GM20000 (cell line): ENCODE measurements at regions not wholly inside any gene's neighbourhood (a gene's known extent, or its start where the extent isn't known, plus 50 kb on each side); places are given as distances from the start of the nearest gene placed in this dataset.
"Not testable (repeated sequence)": the region's sequence is repeated elsewhere in the genome, so short reads cannot be mapped to it uniquely, and the experiment has no call there.

Experiments used
- DNase-seq: peaks from one replicate; pipeline ENCODE4 v3.0.0; 2012; ENCODE audit warnings: low spot score
- CTCF ChIP-seq: IDR thresholded peaks from 2 replicates; pipeline ENCODE4 v1.5.1; 2012; ENCODE audit warnings: mild to moderate bottlenecking, control low read depth; ENCODE audit errors: extremely low read depth, missing control alignments

DNA sequence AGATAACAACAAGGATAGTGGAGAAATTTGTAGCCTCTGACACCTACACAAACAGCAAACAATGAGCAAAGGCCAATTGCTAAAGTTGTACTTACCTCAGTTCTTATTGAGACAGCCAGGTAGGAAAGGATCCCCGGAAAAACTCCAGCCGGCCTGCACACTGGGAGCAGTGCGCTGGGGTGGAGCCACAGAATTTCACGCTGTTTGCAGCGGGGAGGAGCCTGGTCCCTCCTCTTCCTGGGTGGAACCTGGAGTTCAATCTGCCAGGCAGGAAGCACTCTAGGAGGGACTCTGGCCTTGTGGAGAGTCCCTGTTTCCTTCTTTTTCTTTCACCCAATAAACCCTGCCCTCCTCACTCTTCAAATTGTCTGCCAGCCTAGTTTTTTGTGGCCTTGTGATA, 382.6 kb upstream of the TGIF2LX start:
- not testable (repeated sequence) for DNase-seq

DNA sequence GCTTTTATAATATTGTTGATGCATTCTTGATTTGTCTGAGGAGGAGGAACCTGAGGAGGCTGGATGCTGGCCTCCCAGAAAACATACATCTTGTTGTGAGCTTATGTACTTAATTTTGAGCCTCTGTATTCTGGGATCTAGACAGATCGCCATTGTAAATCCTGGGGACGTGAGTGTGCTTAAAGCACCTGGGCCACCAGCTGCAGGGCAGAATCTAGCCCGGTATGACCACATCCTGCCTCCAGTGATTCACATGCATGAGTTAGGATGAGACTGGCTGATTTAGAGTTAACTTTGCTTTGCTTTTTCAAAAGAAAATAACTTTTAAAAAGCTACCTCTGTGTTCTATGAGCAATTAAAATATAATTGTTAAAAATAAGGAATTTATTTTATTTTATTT, 364.6 kb upstream of the TGIF2LX start:
- DNase-seq, result not testable (repeated sequence)

DNA sequence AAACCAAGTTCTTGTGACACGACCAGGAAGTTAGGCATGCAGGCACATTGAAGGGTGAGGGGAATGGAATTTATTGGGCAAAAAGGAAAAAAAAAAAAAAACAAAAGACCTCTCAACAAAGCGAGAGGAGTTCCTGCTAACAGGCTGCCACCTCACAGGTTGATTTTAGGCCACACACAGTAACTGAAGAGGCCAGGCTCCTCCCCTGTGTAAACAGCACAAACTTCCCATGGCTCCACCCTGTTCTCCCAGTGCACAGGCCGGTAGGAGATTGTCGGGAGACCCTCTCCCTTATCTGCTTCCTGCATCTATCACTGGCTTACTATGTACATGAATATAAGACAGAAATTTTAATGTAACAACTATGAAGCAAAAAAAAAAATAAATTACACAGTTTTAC, 359.6 kb upstream of the TGIF2LX start:
- DNase-seq, result not testable (repeated sequence)

GRCh38 chrX:89563107-89563506, 358.6 kb upstream of the TGIF2LX start:
- not testable (repeated sequence) for DNase-seq

GRCh38 chrX:89567787-89568186, 353.9 kb upstream of the TGIF2LX start:
- not testable (repeated sequence) for DNase-seq

- not testable (repeated sequence) for DNase-seq
These were observed 339.8 kb upstream of the TGIF2LX start for GRCh38 chrX:89581868-89582267.

- DNase-seq, result not testable (repeated sequence)
These were observed 289.9 kb upstream of the TGIF2LX start for GRCh38 chrX:89631858-89632257.

DNA sequence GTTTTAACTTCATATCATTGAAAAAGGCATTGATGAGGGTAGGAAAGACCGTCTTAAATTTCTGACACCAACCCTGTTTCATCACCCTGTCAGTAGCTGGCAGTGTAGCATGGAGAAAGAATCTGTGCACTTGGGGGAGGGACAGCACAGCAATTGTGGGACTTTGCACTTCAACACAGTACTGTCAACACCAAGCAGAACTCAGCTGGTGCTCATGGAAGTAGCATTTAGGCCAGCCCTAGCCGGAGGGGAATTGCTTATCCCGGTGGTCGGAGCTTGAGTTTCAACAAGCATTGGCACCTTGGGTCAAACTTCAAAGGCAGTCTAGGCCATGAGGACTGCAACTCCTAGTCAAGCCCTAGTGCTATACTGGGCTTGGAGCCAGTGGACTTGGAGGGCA, 285.8 kb upstream of the TGIF2LX start:
- DNase-seq, result not testable (repeated sequence)

GRCh38 chrX:89658662-89659061, 263.0 kb upstream of the TGIF2LX start:
- not testable (repeated sequence) for DNase-seq

DNA sequence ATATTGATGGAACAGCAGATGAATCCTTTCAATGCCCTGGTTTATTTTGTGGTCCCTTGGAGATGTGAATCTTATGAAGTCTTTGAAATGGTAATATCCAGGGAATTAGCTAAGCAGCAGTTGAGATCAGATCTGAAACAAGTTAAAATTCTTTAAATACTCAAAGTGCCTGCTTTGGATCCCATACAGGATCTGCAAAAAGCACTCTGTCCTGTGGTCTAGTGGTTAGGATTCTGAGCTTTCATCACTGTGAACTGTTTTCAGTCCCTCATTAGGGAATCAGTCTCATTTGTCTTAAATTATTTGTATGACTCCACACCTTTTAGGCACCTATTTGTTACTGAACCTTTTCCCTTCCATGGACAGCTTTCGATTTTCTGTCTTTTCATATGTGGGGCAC, 215.2 kb upstream of the TGIF2LX start:
- not testable (repeated sequence) for DNase-seq

- not testable (repeated sequence) for DNase-seq
These were observed 214.3 kb upstream of the TGIF2LX start for GRCh38 chrX:89707363-89707927.

GRCh38 chrX:89734367-89734766, 187.3 kb upstream of the TGIF2LX start:
- DNase-seq, result not testable (repeated sequence)

- not testable (repeated sequence) for DNase-seq
These were observed 165.2 kb upstream of the TGIF2LX start for GRCh38 chrX:89756466-89756865.

GRCh38 chrX:89757767-89758166, 163.9 kb upstream of the TGIF2LX start:
- peak; percentile 9 for TF ChIP-seq CTCF
- DNase-seq, result not testable (repeated sequence)

DNA sequence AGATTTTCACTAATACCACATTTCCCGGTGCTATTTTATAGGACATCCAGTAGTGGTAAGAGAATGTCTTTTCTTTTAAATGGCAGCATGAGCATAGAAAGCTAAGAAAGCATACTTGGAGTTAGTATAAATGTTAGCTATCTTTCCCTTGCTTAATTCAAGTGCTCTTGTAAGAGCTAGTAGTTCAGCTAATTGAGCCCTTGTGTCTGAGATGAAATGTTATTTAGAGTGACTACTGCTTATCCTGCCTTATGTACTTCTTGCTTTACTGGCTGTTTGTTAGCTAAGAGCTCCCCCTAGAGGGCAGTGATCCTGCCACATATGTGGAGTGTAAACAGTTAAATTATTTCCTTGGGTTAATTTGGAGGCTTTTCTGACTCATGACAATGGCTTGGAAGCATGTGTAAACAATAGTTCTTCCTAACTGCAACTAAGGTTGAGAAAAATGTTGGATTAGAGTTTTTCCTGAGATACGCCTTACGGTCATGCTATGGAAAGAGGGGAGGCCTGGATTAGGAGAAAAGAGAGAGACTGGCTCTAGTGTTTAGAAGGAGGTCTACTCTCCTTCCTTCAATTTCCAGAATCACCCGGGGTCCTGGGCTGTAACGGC, 162.5 kb upstream of the TGIF2LX start:
- DNase-seq, result not testable (repeated sequence)

- not testable (repeated sequence) for DNase-seq
These were observed 150.1 kb upstream of the TGIF2LX start for GRCh38 chrX:89771639-89772038.

GRCh38 chrX:89811440-89811839, 110.3 kb upstream of the TGIF2LX start:
- not testable (repeated sequence) for DNase-seq

DNA sequence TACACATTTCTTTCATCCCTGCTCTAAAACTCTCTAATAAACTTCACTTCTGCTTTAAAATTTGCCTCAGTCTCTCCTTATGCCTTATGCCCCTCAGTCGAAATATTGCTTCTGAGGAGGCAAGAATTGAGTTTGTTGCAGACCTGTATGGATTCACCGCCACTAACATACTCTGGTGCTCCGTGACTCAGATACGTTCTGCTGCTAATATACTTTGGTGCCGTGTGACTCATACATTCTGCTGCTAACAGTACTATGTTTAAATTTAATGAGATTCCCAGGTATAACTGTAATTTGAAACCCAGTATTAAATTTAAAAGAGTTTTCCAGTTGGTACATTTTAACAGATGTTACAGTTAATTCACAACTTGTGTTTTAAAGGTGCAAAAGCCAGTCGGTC, 82.0 kb upstream of the TGIF2LX start:
- not testable (repeated sequence) for DNase-seq

DNA sequence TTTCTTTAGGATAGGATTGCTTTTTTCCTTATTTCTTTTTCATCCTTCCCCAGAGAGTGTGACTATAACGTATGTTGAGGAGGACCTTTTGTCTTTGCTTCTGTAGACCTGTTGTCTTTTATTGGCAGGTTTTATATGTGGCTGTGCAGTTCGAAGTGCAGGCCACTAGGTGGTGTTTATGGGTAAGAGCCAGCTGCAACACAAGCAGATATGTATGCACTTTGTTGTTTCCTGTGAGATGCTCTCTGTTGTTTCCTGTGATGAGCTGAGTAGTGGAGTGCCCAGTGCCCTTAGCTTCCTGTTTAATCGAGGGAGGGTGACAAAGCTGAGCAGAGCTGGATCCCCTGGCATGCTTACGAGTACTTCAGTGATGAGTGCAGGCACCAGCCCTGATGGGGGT, 50.0 kb upstream of the TGIF2LX start:
- DNase-seq, result not testable (repeated sequence)
